ENCODE measurements at regions not wholly inside any gene's neighbourhood (a gene's known extent, or its start where the extent isn't known, plus 50 kb on each side); places are given as distances from the start of the nearest gene placed in this dataset.

GRCh38 chrX:33909836-33910235 lies 222.3 kb downstream of the FAM47A start:
- no peaks in the 10 kb centered on the region for H3K9me3 ChIP-seq (ENCODE audit: low read length)
- TF ChIP-seq RAD21 (conservative IDR thresholded peaks at IDR 0.05), result no peak
- no peak for TF ChIP-seq CTCF (IDR thresholded peaks at IDR 0.05; ENCODE audit: poor library complexity, severe bottlenecking)
- TF ChIP-seq MXI1 (conservative IDR thresholded peaks at IDR 0.05; ENCODE audit: poor library complexity, severe bottlenecking), result no peak
- TF ChIP-seq SMC3 (conservative IDR thresholded peaks at IDR 0.05; ENCODE audit: poor library complexity), result no peak
- no peak for TF ChIP-seq EZH2 (IDR thresholded peaks at IDR 0.05; ENCODE audit: borderline replicate concordance, insufficient read depth, low read length, poor library complexity, severe bottlenecking)
- no peak for TF ChIP-seq REST (IDR thresholded peaks at IDR 0.05; ENCODE audit: borderline replicate concordance)
- TF ChIP-seq POLR2AphosphoS5 (IDR thresholded peaks at IDR 0.05), result no peak
- no peak for TF ChIP-seq TAF1 (IDR thresholded peaks at IDR 0.05; ENCODE audit: low read depth)
- TF ChIP-seq EP300 (conservative IDR thresholded peaks at IDR 0.05; ENCODE audit: poor library complexity, severe bottlenecking), result no peak
- no peak overlapping the region for H2AFZ ChIP-seq (ENCODE audit: low read depth, low read length)
- no peaks in the 10 kb centered on the region for H3K9me2 ChIP-seq (ENCODE audit: insufficient read depth, low read length)
- no peaks in the 10 kb centered on the region for H4K20me1 ChIP-seq (ENCODE audit: insufficient read depth)
- H3K9ac ChIP-seq (ENCODE audit: low read length), result no peak overlapping the region
- H3F3A ChIP-seq (ENCODE audit: insufficient read depth, low read length, poor library complexity, severe bottlenecking), result no peaks in the 10 kb centered on the region
- H3K36me3 ChIP-seq (ENCODE audit: insufficient read depth, low read length), result no peaks in the 10 kb centered on the region
- no peak overlapping the region for H3K4me3 ChIP-seq (ENCODE audit: low read length)
- H3K4me2 ChIP-seq (ENCODE audit: low read length), result no peak overlapping the region
- no peaks in the 10 kb centered on the region for H3K79me2 ChIP-seq (replicated peaks; ENCODE audit: insufficient read depth, low read length)
- H3K27ac ChIP-seq (ENCODE audit: low read length), result no peak overlapping the region
- no peaks in the 10 kb centered on the region for H3K27me3 ChIP-seq (ENCODE audit: insufficient read depth, low read depth, low read length)

GRCh38 chrX:33908898-33909297 lies 223.2 kb downstream of the FAM47A start:
- Histone ChIP-seq H3K27me3 (ENCODE audit: insufficient read depth, low read depth, low read length) (no peaks in the 10 kb centered on the region), H3F3A (ENCODE audit: insufficient read depth, low read length, poor library complexity, severe bottlenecking) (no peaks in the 10 kb centered on the region), H3K9me3 (ENCODE audit: low read length) (no peaks in the 10 kb centered on the region), H3K9ac (ENCODE audit: low read length) (no peak overlapping the region), H3K36me3 (ENCODE audit: insufficient read depth, low read length) (no peaks in the 10 kb centered on the region), H4K20me1 (ENCODE audit: insufficient read depth) (no peaks in the 10 kb centered on the region), H3K79me2 (replicated peaks; ENCODE audit: insufficient read depth, low read length) (no peaks in the 10 kb centered on the region), H3K27ac (ENCODE audit: low read length) (no peak overlapping the region), H2AFZ (ENCODE audit: low read depth, low read length) (no peak overlapping the region), H3K9me2 (ENCODE audit: insufficient read depth, low read length) (no peaks in the 10 kb centered on the region), H3K4me2 (ENCODE audit: low read length) (no peak overlapping the region), H3K4me3 (ENCODE audit: low read length) (no peak overlapping the region)
- TF ChIP-seq RAD21 (conservative IDR thresholded peaks at IDR 0.05) (no peak), CTCF (IDR thresholded peaks at IDR 0.05; ENCODE audit: poor library complexity, severe bottlenecking) (no peak), EZH2 (IDR thresholded peaks at IDR 0.05; ENCODE audit: borderline replicate concordance, insufficient read depth, low read length, poor library complexity, severe bottlenecking) (no peak), MXI1 (conservative IDR thresholded peaks at IDR 0.05; ENCODE audit: poor library complexity, severe bottlenecking) (no peak), REST (IDR thresholded peaks at IDR 0.05; ENCODE audit: borderline replicate concordance) (no peak), EP300 (conservative IDR thresholded peaks at IDR 0.05; ENCODE audit: poor library complexity, severe bottlenecking) (no peak)
